Endothelial cell of umbilical vein (primary cell): ENCODE measurements at regions not wholly inside any gene's neighbourhood (a gene's known extent, or its start where the extent isn't known, plus 50 kb on each side); places are given as distances from the start of the nearest gene placed in this dataset.

Source experiments
- BruUV-seq: library from RNA; stranded (reverse); fragments of 400-500 nt; replicated peaks from 2 replicates; lab custom pipeline; 2021; lab: Mats Ljungman, UMichigan
- CTCF ChIA-PET: fragments of 300-600, 350-600 bp; sonication (Branson Sonifier 250); formaldehyde crosslinking; loops from one replicate; lab custom pipeline; 2021; ENCODE audit warnings: antibody characterized with exemption, inconsistent platforms; lab: Charles Lee
- POLR2A ChIA-PET: fragments of 300-600, 350-600 bp; sonication (Branson Sonifier 250); formaldehyde crosslinking; loops from one replicate; lab custom pipeline; 2021; ENCODE audit warnings: antibody characterized with exemption, inconsistent platforms; lab: Charles Lee
- DNase-seq: peaks from one replicate; pipeline ENCODE4 v3.0.0-alpha.2; 2011; ENCODE audit warnings: low read depth, low spot score
- FAIRE-seq: peaks from 2 replicates; lab custom pipeline; 2011; peaks lifted over from hg19 to GRCh38; lab: Jason Lieb, UNC
- H2AFZ ChIP-seq: 2 replicates; pipeline ENCODE4 v1.6.0; 2012; ENCODE audit warnings: low read depth, low read length, control low read depth, inconsistent platforms
- H3K27ac ChIP-seq: 2 replicates; pipeline ENCODE4 v1.5.1; 2011; ENCODE audit warnings: low read depth, mild to moderate bottlenecking, control low read depth, low read length, moderate library complexity; ENCODE audit not compliant: insufficient read depth
- H3K27me3 ChIP-seq, 2 experiments: 2 replicates each; pipeline versions ENCODE4 v1.6.0 to v1.6.1; 2011; ENCODE audit warnings: low read length in 2 of 2, mixed read lengths in 1 of 2; ENCODE audit not compliant: control insufficient read depth in 2 of 2, insufficient read depth in 2 of 2
- H3K36me3 ChIP-seq, 2 experiments: 2 replicates in 1 of 2; 3 replicates in 1 of 2; pipeline ENCODE4 v1.5.1; 2011; ENCODE audit warnings: low read length in 2 of 2, mild to moderate bottlenecking in 1 of 2, moderate library complexity in 1 of 2; ENCODE audit not compliant: control insufficient read depth in 2 of 2, insufficient read depth in 2 of 2; ENCODE audit errors: extremely low read depth in 1 of 2
- H3K4me1 ChIP-seq: 3 replicates; pipeline ENCODE4 v1.5.1; 2011; ENCODE audit warnings: mild to moderate bottlenecking, low read length; ENCODE audit not compliant: control insufficient read depth, insufficient read depth; ENCODE audit errors: extremely low read depth
- H3K4me2 ChIP-seq: 2 replicates; pipeline ENCODE4 v1.6.1; 2011; ENCODE audit warnings: low read length, control low read depth, mixed read lengths; ENCODE audit not compliant: insufficient read depth
- H3K4me3 ChIP-seq, 3 experiments: fragments of 200-600 bp in 1 of 3; sonication (generic), shearing (Covaris generic) in 1 of 3; replicated peaks in 1 of 3; 2 replicates each; pipeline ENCODE4 v1.5.1; 2011 to 2016; ENCODE audit warnings: control low read depth in 3 of 3, low read length in 3 of 3, mild to moderate bottlenecking in 2 of 3, inconsistent platforms in 1 of 3, low read depth in 1 of 3, moderate library complexity in 1 of 3; ENCODE audit not compliant: insufficient read depth in 1 of 3
- H3K79me2 ChIP-seq: 2 replicates; pipeline ENCODE4 v1.6.0; 2012; ENCODE audit warnings: low read length, inconsistent platforms; ENCODE audit not compliant: control insufficient read depth, insufficient read depth
- H3K9ac ChIP-seq: replicated peaks from 2 replicates; pipeline ENCODE3; 2011; ENCODE audit warnings: low read length, control low read depth; ENCODE audit not compliant: insufficient read depth; ENCODE audit errors: extremely low read depth
- H3K9me1 ChIP-seq: replicated peaks from 3 replicates; pipeline ENCODE4 v1.6.0; 2011; ENCODE audit warnings: mild to moderate bottlenecking, low read length; ENCODE audit not compliant: control insufficient read depth, insufficient read depth; ENCODE audit errors: extremely low read depth
- H3K9me3 ChIP-seq: replicated peaks from 2 replicates; pipeline ENCODE4 v1.5.1; 2012; ENCODE audit warnings: low read length, inconsistent platforms; ENCODE audit not compliant: control insufficient read depth, insufficient read depth
- H4K20me1 ChIP-seq: replicated peaks from 2 replicates; pipeline ENCODE3; 2011; ENCODE audit warnings: mild to moderate bottlenecking, low read length; ENCODE audit not compliant: control insufficient read depth, insufficient read depth; ENCODE audit errors: extremely low read depth
- CTCF ChIP-seq, 2 donors: IDR thresholded peaks; 1 replicate in 1 of 2; 2 replicates in 1 of 2; pipeline ENCODE4 v1.5.1; 2011; ENCODE audit warnings: low read length in 2 of 2, mild to moderate bottlenecking in 2 of 2, moderate library complexity in 2 of 2, control low read depth in 1 of 2, inconsistent platforms in 1 of 2, low read depth in 1 of 2; ENCODE audit not compliant: insufficient read depth in 1 of 2; ENCODE audit errors: extremely low read depth in 1 of 2
- EZH2 ChIP-seq: IDR thresholded peaks from 2 replicates; pipeline ENCODE4 v1.6.1; 2012; ENCODE audit warnings: borderline replicate concordance, low read depth, mild to moderate bottlenecking, moderate library complexity, low read length, inconsistent platforms; ENCODE audit not compliant: severe bottlenecking
- FOS ChIP-seq: IDR thresholded peaks from 2 replicates; pipeline ENCODE4 v1.6.1; 2011; ENCODE audit warnings: mild to moderate bottlenecking, low read length, moderate library complexity, borderline replicate concordance; ENCODE audit not compliant: insufficient read depth
- GATA2 ChIP-seq: IDR thresholded peaks from 2 replicates; pipeline ENCODE4 v1.7.0; 2011; ENCODE audit warnings: low read depth, mild to moderate bottlenecking, moderate library complexity, mixed read lengths, low read length; ENCODE audit not compliant: insufficient read length, insufficient read depth
- JUN ChIP-seq: IDR thresholded peaks from 2 replicates; pipeline ENCODE4 v1.6.1; 2011; ENCODE audit warnings: borderline replicate concordance, low read depth; ENCODE audit not compliant: insufficient read length, insufficient read depth
- MAX ChIP-seq: IDR thresholded peaks from 2 replicates; pipeline ENCODE4 v1.6.1; 2011; ENCODE audit not compliant: insufficient read depth, insufficient read length
- MYC ChIP-seq: IDR thresholded peaks from one replicate; pipeline ENCODE4 v1.6.1; 2011; ENCODE audit warnings: mild to moderate bottlenecking, low read depth, low read length
- POLR2A ChIP-seq: IDR thresholded peaks from 2 replicates; pipeline ENCODE4 v1.6.1; 2012; ENCODE audit warnings: low read depth, mild to moderate bottlenecking, control low read depth, low read length
- POLR2AphosphoS5 ChIP-seq: IDR thresholded peaks from 2 replicates; pipeline ENCODE4 v1.6.1; 2012; ENCODE audit warnings: low read depth, mild to moderate bottlenecking, control low read depth, low read length, moderate library complexity; ENCODE audit not compliant: insufficient read depth
- dilution Hi-C: fragments of 300-500 bp; cut with MboI; formaldehyde crosslinking; loops from one replicate; pipeline ENCODE4 v1.15.0; 2019; ENCODE audit warnings: low sequenced_read_pairs; ENCODE audit not compliant: extremely low pct_ligation_motif_present
- intact Hi-C: fragments of 100-400 bp; cut with micrococcal nuclease; formaldehyde crosslinking; loops from one replicate; pipeline ENCODE4 v1.10.0; 2022

DNA sequence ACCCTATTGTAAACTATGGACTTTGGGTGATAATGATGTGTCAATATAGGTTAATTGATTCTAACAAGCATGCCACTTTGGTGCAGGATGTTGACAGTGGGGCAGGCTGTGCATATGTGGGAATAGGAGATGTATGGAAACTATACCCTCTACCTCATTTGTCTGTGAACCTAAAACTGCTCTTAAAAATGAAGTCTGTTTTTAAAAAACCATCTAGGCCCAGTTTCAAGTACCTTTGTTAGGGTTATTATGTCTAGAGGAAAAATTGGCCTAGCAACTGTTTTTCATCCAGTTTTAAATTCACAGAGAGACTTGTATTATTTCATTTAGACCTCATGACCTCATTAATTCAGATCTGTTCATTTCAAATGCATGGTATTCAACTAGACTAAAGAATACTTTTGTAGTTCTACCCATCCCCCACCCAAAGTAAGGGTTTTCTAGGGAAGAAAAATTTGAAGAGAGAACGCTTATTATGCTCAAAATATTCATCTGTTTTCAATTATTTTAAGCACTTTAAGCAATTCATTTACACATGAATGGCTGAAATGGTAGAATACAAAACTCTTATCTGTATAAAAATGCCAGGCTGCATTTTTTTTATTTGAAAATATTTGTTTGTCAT, 1781.9 kb upstream of the MIR17HG start:
- TF ChIP-seq JUN (no peak), GATA2 (no peak), MAX (no peak), EZH2 (no peak)
- Histone ChIP-seq H3K4me2 (no peak overlapping the region), H2AFZ (no peak overlapping the region), H3K9ac (no peak overlapping the region), H3K4me3 (no peak overlapping the region), H4K20me1 (no peaks in the 10 kb centered on the region), H3K4me1 (no peaks in the 10 kb centered on the region), H3K9me1 (no peaks in the 10 kb centered on the region), H3K36me3 (no peaks in the 10 kb centered on the region), H3K27ac (no peak overlapping the region), H3K27me3 (no peaks in the 10 kb centered on the region), H3K79me2 (no peaks in the 10 kb centered on the region), H3K9me3 (no peaks in the 10 kb centered on the region)
- no TSS peak for BruUV-seq
- ChIA-PET POLR2A (no interaction called here), CTCF (no interaction called here)
- no peak for FAIRE-seq
- intact Hi-C loops (no loop called here), dilution Hi-C loops (no loop called here)
- no peak for DNase-seq

DNA sequence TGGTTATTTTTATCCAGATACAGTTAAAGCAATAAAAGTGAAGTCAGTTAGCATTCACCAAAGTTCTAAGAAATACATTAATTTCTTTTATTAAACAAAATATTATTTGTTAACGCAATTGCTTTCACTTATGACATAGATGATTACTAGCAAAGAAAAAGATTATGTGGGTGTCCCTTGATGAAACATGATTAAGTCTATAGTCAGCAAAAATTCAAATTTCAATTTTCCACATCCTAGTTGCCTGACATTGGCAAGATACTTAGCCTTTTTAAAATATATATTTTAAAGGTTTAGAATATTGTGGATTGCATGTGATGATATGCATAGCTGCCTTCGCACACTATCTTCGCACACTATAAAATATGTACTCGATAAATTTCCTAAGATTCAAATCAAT, 1780.5 kb upstream of the MIR17HG start:
- POLR2A ChIA-PET, result no interaction called here
- CTCF ChIA-PET, result no interaction called here
- H3K27ac ChIP-seq, result no peak overlapping the region
- H3K4me2 ChIP-seq, result no peak overlapping the region
- FAIRE-seq (no peak), DNase-seq (no peak)
- H3K4me3 ChIP-seq, result no peak overlapping the region
- H3K79me2 ChIP-seq, result no peaks in the 10 kb centered on the region
- no peaks in the 10 kb centered on the region for H3K4me1 ChIP-seq
- no peaks in the 10 kb centered on the region for H3K36me3 ChIP-seq
- BruUV-seq, result no TSS peak
- no peak overlapping the region for H3K9ac ChIP-seq
- dilution Hi-C loops, result no loop called here
- no peaks in the 10 kb centered on the region for H3K9me1 ChIP-seq
- no peaks in the 10 kb centered on the region for H3K9me3 ChIP-seq
- H3K27me3 ChIP-seq, result no peaks in the 10 kb centered on the region
- H4K20me1 ChIP-seq, result no peaks in the 10 kb centered on the region
- TF ChIP-seq FOS (no peak), GATA2 (no peak), EZH2 (no peak), POLR2AphosphoS5 (no peak), CTCF (IDR thresholded peaks at IDR 0.05; ENCODE audit: extremely low read depth in 1 of 2, insufficient read depth in 1 of 2, low read depth in 1 of 2, low read length in 2 of 2) (no peak), MYC (no peak), JUN (no peak), POLR2A (no peak), MAX (no peak)
- no peak overlapping the region for H2AFZ ChIP-seq
- intact Hi-C loops, result no loop called here
